ENCODE measurements at regions not wholly inside any gene's neighbourhood (a gene's known extent, or its start where the extent isn't known, plus 50 kb on each side); places are given as distances from the start of the nearest gene placed in this dataset.
"Not testable (repeated sequence)": the region's sequence is repeated elsewhere in the genome, so short reads cannot be mapped to it uniquely, and the experiment has no call there.

GRCh38 chr10:53379956-53380355, 607.4 kb upstream of the MBL2 start:
- no peak overlapping the region for H3K4me3 ChIP-seq (ENCODE audit: low read depth, low read length)
- no peak for DNase-seq (ENCODE audit: low read depth)
- TF ChIP-seq CTCF (IDR thresholded peaks at IDR 0.05; ENCODE audit: low read depth, low read length, missing control alignments) = no peak

- no peak overlapping the region for H3K4me3 ChIP-seq (ENCODE audit: low read depth, low read length)
- DNase-seq (ENCODE audit: low read depth) = no peak
- no peak for TF ChIP-seq CTCF (IDR thresholded peaks at IDR 0.05; ENCODE audit: low read depth, low read length, missing control alignments)
Measured at GRCh38 chr10:53370347-53370746, 597.8 kb upstream of the MBL2 start.

GRCh38 chr10:53361936-53362335, 589.4 kb upstream of the MBL2 start:
- H3K4me3 ChIP-seq (ENCODE audit: low read depth, low read length) = no peak overlapping the region
- no peak for DNase-seq (ENCODE audit: low read depth)
- TF ChIP-seq CTCF (IDR thresholded peaks at IDR 0.05; ENCODE audit: low read depth, low read length, missing control alignments) = no peak

GRCh38 chr10:53361281-53361680, 588.7 kb upstream of the MBL2 start:
- DNase-seq (ENCODE audit: low read depth) = no peak
- TF ChIP-seq CTCF (IDR thresholded peaks at IDR 0.05; ENCODE audit: low read depth, low read length, missing control alignments) = no peak
- no peak overlapping the region for H3K4me3 ChIP-seq (ENCODE audit: low read depth, low read length)

- not testable (repeated sequence) for H3K4me3 ChIP-seq (ENCODE audit: low read depth, low read length); DNase-seq (ENCODE audit: low read depth)
Measured at GRCh38 chr10:53358978-53359377, 586.4 kb upstream of the MBL2 start.

- TF ChIP-seq CTCF (IDR thresholded peaks at IDR 0.05; ENCODE audit: low read depth, low read length, missing control alignments) = no peak
- H3K4me3 ChIP-seq (ENCODE audit: low read depth, low read length) = no peak overlapping the region
- no peak for DNase-seq (ENCODE audit: low read depth)
Measured at GRCh38 chr10:53358536-53358935, 586.0 kb upstream of the MBL2 start.

- no peak for DNase-seq (ENCODE audit: low read depth)
- TF ChIP-seq CTCF (IDR thresholded peaks at IDR 0.05; ENCODE audit: low read depth, low read length, missing control alignments) = no peak
- no peak overlapping the region for H3K4me3 ChIP-seq (ENCODE audit: low read depth, low read length)
Measured at GRCh38 chr10:53357587-53357986, 585.0 kb upstream of the MBL2 start.

Measured in GM12864 (cell line).